ENCODE measurements at regions not wholly inside any gene's neighbourhood (a gene's known extent, or its start where the extent isn't known, plus 50 kb on each side); places are given as distances from the start of the nearest gene placed in this dataset.

- no peak for TF ChIP-seq CTCF (IDR thresholded peaks at IDR 0.05; ENCODE audit: control extremely low read depth, extremely low read depth)
- H3K4me3 ChIP-seq: no peak overlapping the region
- H3K9me3 ChIP-seq (ENCODE audit: control insufficient read depth in 4 of 4, insufficient read depth in 3 of 4, low read length in 3 of 4): peaks cover 0 to 4% (median 0%) of the 10 kb centered on the region in 4 donors
- no peaks in the 10 kb centered on the region for H3K36me3 ChIP-seq (ENCODE audit: control insufficient read depth in 4 of 4, insufficient read depth in 4 of 4, low read length in 4 of 4)
- no peak overlapping the region for H3K9ac ChIP-seq (ENCODE audit: insufficient read depth in 1 of 2, low read length in 2 of 2)
- 69 to 79% methylated on average over 3 of the region's 3 CpGs for WGBS, 2 donors
- ATAC-seq (ENCODE audit: insufficient read depth, low FRiP score) (no peak), DNase-seq (no peak)
- no peaks in the 10 kb centered on the region for H3K4me1 ChIP-seq (ENCODE audit: control insufficient read depth in 5 of 5, insufficient read depth in 5 of 5, low read length in 5 of 5)
- H3K27ac ChIP-seq (ENCODE audit: low read depth in 1 of 2, low read length in 1 of 2): no peak overlapping the region
- H3K27me3 ChIP-seq (ENCODE audit: control insufficient read depth in 3 of 3, insufficient read depth in 3 of 3, low read length in 2 of 3): peaks cover 0 to 3% (median 0%) of the 10 kb centered on the region in 3 donors
Observed at GRCh38 chr14:98391061-98391460, 880.9 kb downstream of the BCL11B start.

- WGBS, 2 donors: 76 to 79% methylated on average over 4 of the region's 4 CpGs
- Histone ChIP-seq H3K4me3 (no peak overlapping the region), H3K4me1 (ENCODE audit: control insufficient read depth in 5 of 5, insufficient read depth in 5 of 5, low read length in 5 of 5) (no peaks in the 10 kb centered on the region), H3K27ac (ENCODE audit: low read depth in 1 of 2, low read length in 1 of 2) (no peak overlapping the region), H3K27me3 (ENCODE audit: control insufficient read depth in 3 of 3, insufficient read depth in 3 of 3, low read length in 2 of 3) (peaks cover 0 to 3% (median 0%) of the 10 kb centered on the region in 3 donors), H3K36me3 (ENCODE audit: control insufficient read depth in 4 of 4, insufficient read depth in 4 of 4, low read length in 4 of 4) (no peaks in the 10 kb centered on the region), H3K9ac (ENCODE audit: insufficient read depth in 1 of 2, low read length in 2 of 2) (no peak overlapping the region), H3K9me3 (ENCODE audit: control insufficient read depth in 4 of 4, insufficient read depth in 3 of 4, low read length in 3 of 4) (peaks cover 0 to 9% (median 0%) of the 10 kb centered on the region in 4 donors)
- ATAC-seq (ENCODE audit: insufficient read depth, low FRiP score) (no peak), DNase-seq (no peak)
- TF ChIP-seq CTCF (IDR thresholded peaks at IDR 0.05; ENCODE audit: control extremely low read depth, extremely low read depth): no peak
Observed at GRCh38 chr14:98393527-98393926, 878.5 kb downstream of the BCL11B start.

- TF ChIP-seq CTCF (IDR thresholded peaks at IDR 0.05; ENCODE audit: control extremely low read depth, extremely low read depth): no peak
- Histone ChIP-seq H3K27me3 (ENCODE audit: control insufficient read depth in 3 of 3, insufficient read depth in 3 of 3, low read length in 2 of 3) (no peaks in the 10 kb centered on the region), H3K4me1 (ENCODE audit: control insufficient read depth in 5 of 5, insufficient read depth in 5 of 5, low read length in 5 of 5) (no peaks in the 10 kb centered on the region), H3K36me3 (ENCODE audit: control insufficient read depth in 4 of 4, insufficient read depth in 4 of 4, low read length in 4 of 4) (no peaks in the 10 kb centered on the region), H3K4me3 (no peak overlapping the region), H3K9me3 (ENCODE audit: control insufficient read depth in 4 of 4, insufficient read depth in 3 of 4, low read length in 3 of 4) (no peaks in the 10 kb centered on the region), H3K27ac (ENCODE audit: low read depth in 1 of 2, low read length in 1 of 2) (no peak overlapping the region), H3K9ac (ENCODE audit: insufficient read depth in 1 of 2, low read length in 2 of 2) (no peak overlapping the region)
- ATAC-seq (ENCODE audit: insufficient read depth, low FRiP score): no peak
- DNase-seq: no peak
Observed at GRCh38 chr14:98404811-98405210, 867.2 kb downstream of the BCL11B start.

GRCh38 chr14:98408024-98408555, 863.9 kb downstream of the BCL11B start:
- 52 to 63% methylated on average over 6 of the region's 6 CpGs for WGBS, 2 donors

More at GRCh38 chr14:98408024-98408555, 863.9 kb downstream of the BCL11B start:
- H3K27me3 ChIP-seq (ENCODE audit: control insufficient read depth in 3 of 3, insufficient read depth in 3 of 3, low read length in 2 of 3): no peaks in the 10 kb centered on the region
- ATAC-seq (ENCODE audit: insufficient read depth, low FRiP score) (no peak), DNase-seq (no peak)
- H3K9ac ChIP-seq (ENCODE audit: insufficient read depth in 1 of 2, low read length in 2 of 2): no peak overlapping the region
- H3K4me1 ChIP-seq (ENCODE audit: control insufficient read depth in 5 of 5, insufficient read depth in 5 of 5, low read length in 5 of 5): no peaks in the 10 kb centered on the region
- no peak for TF ChIP-seq CTCF (IDR thresholded peaks at IDR 0.05; ENCODE audit: control extremely low read depth, extremely low read depth)
- H3K9me3 ChIP-seq (ENCODE audit: control insufficient read depth in 4 of 4, insufficient read depth in 3 of 4, low read length in 3 of 4): no peaks in the 10 kb centered on the region
- no peak overlapping the region for H3K27ac ChIP-seq (ENCODE audit: low read depth in 1 of 2, low read length in 1 of 2)
- no peak overlapping the region for H3K4me3 ChIP-seq
- H3K36me3 ChIP-seq (ENCODE audit: control insufficient read depth in 4 of 4, insufficient read depth in 4 of 4, low read length in 4 of 4): no peaks in the 10 kb centered on the region

All from lung (tissue), 11 donors.